ENCODE measurements at regions not wholly inside any gene's neighbourhood (a gene's known extent, or its start where the extent isn't known, plus 50 kb on each side); places are given as distances from the start of the nearest gene placed in this dataset.

GRCh38 chr20:7571521-7572055 lies 368.7 kb downstream of the HAO1 start:
- Histone ChIP-seq H3K27ac (ENCODE audit: insufficient read depth, low read length) (no peak overlapping the region), H2BK20ac (ENCODE audit: low read depth, low read length) (no peak overlapping the region), H3K23ac (ENCODE audit: low read depth, low read length) (no peak overlapping the region), H4K8ac (ENCODE audit: low read depth in 2 of 2, low read length in 2 of 2) (no peak overlapping the region), H2AFZ (replicated peaks; ENCODE audit: low read length, poor library complexity) (no peak overlapping the region), H2AK5ac (ENCODE audit: low read depth, low read length) (no peak overlapping the region), H3K4me2 (ENCODE audit: low read depth, low read length) (no peak overlapping the region), H3K56ac (ENCODE audit: extremely low read depth, insufficient read depth, low read length) (no peak overlapping the region), H2BK15ac (ENCODE audit: low read depth, low read length) (no peak overlapping the region), H2BK120ac (ENCODE audit: low read depth, low read length) (no peak overlapping the region), H3K36me3 (ENCODE audit: control insufficient read depth, insufficient read depth, low read length) (no peaks in the 10 kb centered on the region), H3K4me1 (ENCODE audit: control insufficient read depth, insufficient read depth, low read length) (no peaks in the 10 kb centered on the region), H3K18ac (ENCODE audit: low read depth, low read length) (no peak overlapping the region), H4K5ac (ENCODE audit: low read depth, low read length) (no peak overlapping the region), H3K9me3 (ENCODE audit: control insufficient read depth, insufficient read depth, low read length) (no peaks in the 10 kb centered on the region), H4K91ac (ENCODE audit: insufficient read depth, low read depth, low read length) (no peak overlapping the region), H4K20me1 (ENCODE audit: insufficient read depth, low read length) (no peaks in the 10 kb centered on the region), H3K9me1 (ENCODE audit: insufficient read depth, low read length) (no peaks in the 10 kb centered on the region), H3K4me3 (ENCODE audit: insufficient read depth, low read depth, low read length) (no peak overlapping the region), H2AK9ac (replicated peaks; ENCODE audit: low read depth, low read length, poor library complexity) (no peak overlapping the region), H3K4ac (ENCODE audit: low read depth, low read length) (no peak overlapping the region), H3K79me1 (ENCODE audit: low read depth in 1 of 2, low read length in 2 of 2) (no peaks in the 10 kb centered on the region), H3K27me3 (ENCODE audit: control insufficient read depth, insufficient read depth, low read length) (no peaks in the 10 kb centered on the region), H2BK5ac (ENCODE audit: low read depth, low read length, poor library complexity, severe bottlenecking) (no peak overlapping the region), H3K9ac (ENCODE audit: low read depth, low read length) (no peak overlapping the region), H3K14ac (replicated peaks; ENCODE audit: low read depth, low read length) (no peak overlapping the region)
- intact Hi-C loops (cut with micrococcal nuclease), result no loop called here
- TF ChIP-seq POLR2A (IDR thresholded peaks at IDR 0.05; ENCODE audit: low read depth, low read length) (no peak), SMC3 (IDR thresholded peaks at IDR 0.05; ENCODE audit: low read depth, low read length) (no peak), ELK1 (IDR thresholded peaks at IDR 0.05; ENCODE audit: borderline replicate concordance, low read depth, low read length) (no peak), RAD21 (IDR thresholded peaks at IDR 0.05; ENCODE audit: low read length) (no peak), CHD1 (IDR thresholded peaks at IDR 0.05; ENCODE audit: low read depth, low read length) (no peak), CEBPB (IDR thresholded peaks at IDR 0.05; ENCODE audit: low read depth, low read length) (no peak), RCOR1 (IDR thresholded peaks at IDR 0.05; ENCODE audit: insufficient replicate concordance, low read length) (no peak), BHLHE40 (IDR thresholded peaks at IDR 0.05; ENCODE audit: low read depth, low read length) (no peak)
- TF ChIP-seq, protein P1, sequence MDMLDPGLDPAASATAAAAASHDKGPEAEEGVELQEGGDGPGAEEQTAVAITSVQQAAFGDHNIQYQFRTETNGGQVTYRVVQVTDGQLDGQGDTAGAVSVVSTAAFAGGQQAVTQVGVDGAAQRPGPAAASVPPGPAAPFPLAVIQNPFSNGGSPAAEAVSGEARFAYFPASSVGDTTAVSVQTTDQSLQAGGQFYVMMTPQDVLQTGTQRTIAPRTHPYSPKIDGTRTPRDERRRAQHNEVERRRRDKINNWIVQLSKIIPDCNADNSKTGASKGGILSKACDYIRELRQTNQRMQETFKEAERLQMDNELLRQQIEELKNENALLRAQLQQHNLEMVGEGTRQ (IDR thresholded peaks at IDR 0.05; ENCODE audit: low read depth, low read length), result no peak
- CTCF ChIA-PET, result interaction anchor here (0.7 kb wide), 1 partner anchor 1160 kb away, joined by 3 read pairs; no protein-coding TSS in a partner anchor
- no CpG with 5 or more reads among the region's 5 CpGs for WGBS, 2 experiments (ENCODE audit: extremely low coverage in 2 of 2, insufficient read length in 1 of 2)
- in situ Hi-C loops (cut with MboI; ENCODE audit: low sequenced_read_pairs), result no loop called here
- dilution Hi-C loops (cut with HindIII; ENCODE audit: low sequenced_read_pairs, unreplicated experiment), result no loop called here
- POLR2A ChIA-PET (ENCODE audit: unreplicated experiment), result no interaction called here
- no TSS peak for BruUV-seq (replicated peaks)
- ATAC-seq (ENCODE audit: low read depth), result no peak
- no peak for DNase-seq
